Neural cell (in vitro differentiated cells): ENCODE measurements at regions not wholly inside any gene's neighbourhood (a gene's known extent, or its start where the extent isn't known, plus 50 kb on each side); places are given as distances from the start of the nearest gene placed in this dataset.

ENCODE experiments used
- CTCF ChIP-seq: fragments of 450-650 bp; IDR thresholded peaks from 2 replicates; pipeline ENCODE4 v1.5.1; 2014; ENCODE audit warnings: antibody characterized with exemption, mild to moderate bottlenecking, moderate library complexity; ENCODE audit not compliant: poor library complexity, severe bottlenecking
- EZH2 ChIP-seq: fragments of 200-600, 300-800 bp; shearing (Covaris generic), sonication (generic); IDR thresholded peaks from 2 replicates; pipeline ENCODE4 v1.6.1; 2014; ENCODE audit warnings: antibody characterized with exemption, low read length, borderline replicate concordance, mild to moderate bottlenecking; ENCODE audit not compliant: insufficient read depth, poor library complexity, severe bottlenecking
- REST ChIP-seq: IDR thresholded peaks from 2 replicates; pipeline ENCODE4 v1.6.1; 2012; ENCODE audit warnings: borderline replicate concordance

GRCh38 chr6:66561479-66561878, 854.5 kb upstream of the EYS start:
- no peak for TF ChIP-seq EZH2
- TF ChIP-seq CTCF, result no peak
- no peak for TF ChIP-seq REST
